ENCODE measurements at regions not wholly inside any gene's neighbourhood (a gene's known extent, or its start where the extent isn't known, plus 50 kb on each side); places are given as distances from the start of the nearest gene placed in this dataset.

DNA sequence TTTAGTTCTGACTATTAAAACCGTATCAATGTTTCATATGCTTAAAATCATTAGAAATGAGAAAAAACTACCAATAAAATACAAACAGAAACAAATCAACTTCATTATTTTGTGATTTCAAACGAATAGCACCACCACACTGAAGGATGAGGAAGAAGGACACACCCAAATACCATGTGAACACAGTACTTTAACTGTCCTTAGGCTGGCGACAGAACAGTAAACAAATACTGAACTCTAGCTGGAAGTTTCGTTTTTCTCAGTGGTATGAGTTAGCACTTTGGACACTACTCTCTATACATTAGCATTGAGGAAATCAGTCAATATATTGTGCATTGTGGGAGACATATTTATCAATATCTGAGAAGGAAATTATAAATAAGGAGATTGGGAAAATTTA, 202.4 kb upstream of the AGAP1 start:
- Histone ChIP-seq H3K4me2 (no peak overlapping the region), H3K4me3 (no peak overlapping the region), H3K9me2 (ENCODE audit: insufficient read depth) (no peaks in the 10 kb centered on the region), H4K20me1 (replicated peaks; ENCODE audit: insufficient read depth) (no peaks in the 10 kb centered on the region), H3K27ac (ENCODE audit: low read depth) (no peak overlapping the region), H3K27me3 (ENCODE audit: insufficient read depth) (no peaks in the 10 kb centered on the region), H2AFZ (no peak overlapping the region), H3K79me2 (replicated peaks; ENCODE audit: insufficient read depth) (no peaks in the 10 kb centered on the region), H3K4me1 (ENCODE audit: insufficient read depth) (no peaks in the 10 kb centered on the region), H3K36me3 (ENCODE audit: insufficient read depth) (no peaks in the 10 kb centered on the region), H3F3A (replicated peaks; ENCODE audit: low read depth) (no peaks in the 10 kb centered on the region)
- Mint-ChIP-seq H3K4me1 (no peaks in the 10 kb centered on the region), H3K9me3 (no peaks in the 10 kb centered on the region; the same call in 2 of the 3 replicates), H3K27me3 (ENCODE audit: insufficient read depth, low read depth, poor library complexity) (no peaks in the 10 kb centered on the region), H3K36me3 (ENCODE audit: low read depth) (no peaks in the 10 kb centered on the region), H3K4me3 (no peak overlapping the region), H3K27ac (no peak overlapping the region)
- TF ChIP-seq NANOG (IDR thresholded peaks at IDR 0.05; ENCODE audit: borderline replicate concordance) (no peak), EZH2 (IDR thresholded peaks at IDR 0.05; ENCODE audit: low read depth, unreplicated experiment) (no peak), CTCF (conservative IDR thresholded peaks at IDR 0.05; ENCODE audit: low read depth in 2 of 2) (no peak), ZNF331 (CRISPR knock-in tag; IDR thresholded peaks at IDR 0.05; ENCODE audit: low read depth) (no peak)
- no peak for DNase-seq (ENCODE audit: low spot score)
- no peak for ATAC-seq

DNA sequence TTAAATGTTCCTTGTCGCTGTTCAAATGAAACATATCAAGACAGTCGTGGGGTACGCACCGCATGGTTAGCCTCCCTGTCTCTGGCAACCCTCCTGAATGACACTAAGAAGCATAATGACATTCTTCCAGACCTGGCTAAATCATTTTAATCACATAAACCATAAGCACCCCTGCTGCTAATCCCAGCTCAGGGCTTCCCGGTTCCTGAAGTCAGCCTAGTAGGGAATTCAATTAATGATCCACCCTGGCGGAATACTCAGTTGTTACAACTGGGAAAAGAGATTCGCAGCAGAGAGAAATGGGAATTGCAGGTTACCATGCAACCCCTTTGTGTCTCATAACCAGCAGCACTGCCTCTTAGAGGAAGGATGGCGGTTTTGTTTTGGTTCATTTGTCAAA, 200.8 kb upstream of the AGAP1 start:
- no peaks in the 10 kb centered on the region for H3K27me3 ChIP-seq (ENCODE audit: insufficient read depth)
- TF ChIP-seq, protein P1, sequence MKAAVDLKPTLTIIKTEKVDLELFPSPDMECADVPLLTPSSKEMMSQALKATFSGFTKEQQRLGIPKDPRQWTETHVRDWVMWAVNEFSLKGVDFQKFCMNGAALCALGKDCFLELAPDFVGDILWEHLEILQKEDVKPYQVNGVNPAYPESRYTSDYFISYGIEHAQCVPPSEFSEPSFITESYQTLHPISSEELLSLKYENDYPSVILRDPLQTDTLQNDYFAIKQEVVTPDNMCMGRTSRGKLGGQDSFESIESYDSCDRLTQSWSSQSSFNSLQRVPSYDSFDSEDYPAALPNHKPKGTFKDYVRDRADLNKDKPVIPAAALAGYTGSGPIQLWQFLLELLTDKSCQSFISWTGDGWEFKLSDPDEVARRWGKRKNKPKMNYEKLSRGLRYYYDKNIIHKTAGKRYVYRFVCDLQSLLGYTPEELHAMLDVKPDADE (IDR thresholded peaks at IDR 0.05), result no peak
- TF ChIP-seq JUNB (IDR thresholded peaks at IDR 0.05; ENCODE audit: unreplicated experiment) (no peak), NANOG (IDR thresholded peaks at IDR 0.05; ENCODE audit: borderline replicate concordance) (no peak)
- H3K79me2 ChIP-seq (replicated peaks; ENCODE audit: insufficient read depth), result no peaks in the 10 kb centered on the region
- Mint-ChIP-seq H3K4me3 (no peak overlapping the region), H3K36me3 (ENCODE audit: low read depth) (no peaks in the 10 kb centered on the region), H3K27me3 (ENCODE audit: insufficient read depth, low read depth, poor library complexity) (peaks cover 1% of the 10 kb centered on the region), H3K27ac (no peak overlapping the region), H3K9me3 (peaks cover 8% of the 10 kb centered on the region; the same call in 1 of the 3 replicates), H3K4me1 (peaks cover 7% of the 10 kb centered on the region)
- H3K9me2 ChIP-seq (ENCODE audit: insufficient read depth), result no peaks in the 10 kb centered on the region
- no peak overlapping the region for H3K27ac ChIP-seq (ENCODE audit: low read depth)
- H3K4me3 ChIP-seq, result no peak overlapping the region
- H3F3A ChIP-seq (replicated peaks; ENCODE audit: low read depth), result no peaks in the 10 kb centered on the region
- no peak for ATAC-seq
- H3K36me3 ChIP-seq (ENCODE audit: insufficient read depth), result no peaks in the 10 kb centered on the region
- H3K4me1 ChIP-seq (ENCODE audit: insufficient read depth), result no peaks in the 10 kb centered on the region
- H4K20me1 ChIP-seq (replicated peaks; ENCODE audit: insufficient read depth), result no peaks in the 10 kb centered on the region
- no peak overlapping the region for H2AFZ ChIP-seq
- DNase-seq (ENCODE audit: low spot score), result no peak
- no peak overlapping the region for H3K4me2 ChIP-seq

DNA sequence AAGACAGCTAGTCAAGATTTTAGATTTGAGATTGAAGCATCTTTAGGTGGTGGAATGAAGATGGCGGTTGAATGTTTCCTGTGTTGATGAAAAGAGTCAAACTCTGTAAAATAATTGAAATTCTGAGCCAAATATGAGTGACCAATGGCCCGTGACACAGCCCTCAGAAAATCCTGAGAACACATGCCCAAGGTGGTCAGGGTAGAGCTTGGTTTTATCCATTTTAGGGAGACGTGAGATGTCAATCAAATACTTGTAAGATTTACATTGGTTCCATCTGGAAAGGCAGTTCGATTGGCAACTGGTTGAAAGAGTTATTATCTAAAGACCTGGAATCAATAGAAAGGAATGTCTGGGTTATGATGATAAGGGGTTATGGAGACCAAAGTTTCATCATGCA, 198.0 kb upstream of the AGAP1 start:
- Histone ChIP-seq H4K20me1 (replicated peaks; ENCODE audit: insufficient read depth) (no peaks in the 10 kb centered on the region), H3F3A (replicated peaks; ENCODE audit: low read depth) (no peaks in the 10 kb centered on the region), H3K79me2 (replicated peaks; ENCODE audit: insufficient read depth) (no peaks in the 10 kb centered on the region), H3K36me3 (ENCODE audit: insufficient read depth) (no peaks in the 10 kb centered on the region), H3K9me2 (ENCODE audit: insufficient read depth) (no peaks in the 10 kb centered on the region), H2AFZ (no peak overlapping the region), H3K4me2 (no peak overlapping the region), H3K27ac (ENCODE audit: low read depth) (no peak overlapping the region), H3K27me3 (ENCODE audit: insufficient read depth) (no peaks in the 10 kb centered on the region), H3K4me1 (ENCODE audit: insufficient read depth) (no peaks in the 10 kb centered on the region), H3K4me3 (no peak overlapping the region)
- Mint-ChIP-seq H3K36me3 (ENCODE audit: low read depth) (no peaks in the 10 kb centered on the region), H3K27me3 (ENCODE audit: insufficient read depth, low read depth, poor library complexity) (peaks cover 2% of the 10 kb centered on the region), H3K27ac (no peak overlapping the region), H3K9me3 (peaks cover 8% of the 10 kb centered on the region; the same call in 1 of the 3 replicates), H3K4me1 (peaks cover 7% of the 10 kb centered on the region), H3K4me3 (no peak overlapping the region)
- DNase-seq (ENCODE audit: low spot score), result no peak
- TF ChIP-seq JUNB (IDR thresholded peaks at IDR 0.05; ENCODE audit: unreplicated experiment) (no peak), CREB1 (CRISPR knock-in tag; IDR thresholded peaks at IDR 0.05; ENCODE audit: low read depth) (no peak), ZNF331 (CRISPR knock-in tag; IDR thresholded peaks at IDR 0.05; ENCODE audit: low read depth) (no peak), ZNF462 (CRISPR knock-in tag; IDR thresholded peaks at IDR 0.05) (no peak)
- ATAC-seq, result no peak

Measured in GM23338 (cell line).